H1 (cell line): ENCODE measurements at regions not wholly inside any gene's neighbourhood (a gene's known extent, or its start where the extent isn't known, plus 50 kb on each side); places are given as distances from the start of the nearest gene placed in this dataset.

Source experiments
- CTCF ChIA-PET: fragments of 300-600 bp; sonication (Branson Sonifier 250); formaldehyde crosslinking; loops from one replicate; lab custom pipeline; 2021; ENCODE audit not compliant: partially characterized antibody; lab: Charles Lee
- POLR2A ChIA-PET: fragments of 300-600 bp; sonication (Branson Sonifier 250); formaldehyde crosslinking; loops from one replicate; lab custom pipeline; 2021; ENCODE audit warnings: inconsistent platforms; ENCODE audit not compliant: partially characterized antibody; lab: Charles Lee
- DNase-seq, 2 experiments: peaks; one replicate each; pipeline versions ENCODE4 v3.0.0 to v3.0.0-alpha.2; 2010 to 2022; ENCODE audit warnings: low spot score in 2 of 2, low read depth in 1 of 2, mixed read lengths in 1 of 2
- FAIRE-seq: peaks from 2 replicates; lab custom pipeline; 2011; peaks lifted over from hg19 to GRCh38; lab: Jason Lieb, UNC
- H2AFZ ChIP-seq: 2 replicates; pipeline ENCODE4 v1.8.1; 2012; ENCODE audit warnings: low read length, inconsistent platforms
- H2AK5ac ChIP-seq: 2 replicates; pipeline ENCODE4 v1.6.1; 2013; ENCODE audit warnings: low read depth, low read length
- H2BK120ac ChIP-seq: replicated peaks from 2 replicates; pipeline ENCODE3; 2013; ENCODE audit warnings: low read depth, low read length, inconsistent platforms
- H2BK12ac ChIP-seq: 2 replicates; pipeline ENCODE4 v1.6.1; 2013; ENCODE audit warnings: low read depth, low read length
- H2BK15ac ChIP-seq: 2 replicates; pipeline ENCODE4 v1.6.1; 2013; ENCODE audit warnings: low read length
- H2BK20ac ChIP-seq: 2 replicates; pipeline ENCODE4 v1.6.1; 2013; ENCODE audit warnings: low read length
- H2BK5ac ChIP-seq: 2 replicates; pipeline ENCODE4 v1.6.1; 2013; ENCODE audit warnings: low read depth, low read length
- H3K14ac ChIP-seq: 2 replicates; pipeline ENCODE4 v1.6.1; 2013; ENCODE audit warnings: inconsistent platforms; ENCODE audit not compliant: insufficient read length
- H3K18ac ChIP-seq: 2 replicates; pipeline ENCODE4 v1.6.1; 2013; ENCODE audit warnings: low read length; ENCODE audit errors: extremely low read depth
- H3K23ac ChIP-seq: 2 replicates; pipeline ENCODE4 v1.6.1; 2013; ENCODE audit warnings: inconsistent platforms; ENCODE audit not compliant: insufficient read length
- H3K23me2 ChIP-seq: 2 replicates; pipeline ENCODE4 v1.6.1; 2013; ENCODE audit warnings: low read depth, low read length
- H3K27ac ChIP-seq: 2 replicates; pipeline ENCODE4 v1.6.1; 2011; ENCODE audit warnings: low read depth, low read length, inconsistent platforms
- H3K27me3 ChIP-seq, 4 experiments: replicated peaks in 1 of 4; 1 replicate in 1 of 4; 2 replicates in 3 of 4; pipeline versions ENCODE4 v1.6.1 to v1.8.1; 2011 to 2013; ENCODE audit warnings: low read length in 3 of 4, mild to moderate bottlenecking in 3 of 4, inconsistent platforms in 2 of 4, mixed read lengths in 2 of 4, moderate library complexity in 1 of 4; ENCODE audit not compliant: control insufficient read depth in 3 of 4, insufficient read depth in 3 of 4; ENCODE audit errors: extremely low read depth in 1 of 4
- H3K36me3 ChIP-seq, 4 experiments: 2 replicates each; pipeline versions ENCODE4 v1.6.1 to v1.8.1; 2011 to 2013; ENCODE audit warnings: mild to moderate bottlenecking in 4 of 4, low read length in 3 of 4, moderate library complexity in 2 of 4, control low read depth in 1 of 4, inconsistent platforms in 1 of 4; ENCODE audit not compliant: insufficient read depth in 4 of 4, control insufficient read depth in 2 of 4
- H3K4ac ChIP-seq: replicated peaks from 2 replicates; pipeline ENCODE3; 2013; ENCODE audit warnings: low read length, low read depth, mixed read lengths, inconsistent platforms; ENCODE audit not compliant: insufficient read length
- H3K4me1 ChIP-seq, 4 experiments: replicated peaks in 1 of 4; 1 replicate in 1 of 4; 2 replicates in 3 of 4; pipeline versions ENCODE4 v1.6.1 to v1.8.1; 2011 to 2013; ENCODE audit warnings: low read length in 3 of 4, inconsistent platforms in 2 of 4, mixed read lengths in 1 of 4; ENCODE audit not compliant: insufficient read depth in 4 of 4, control insufficient read depth in 3 of 4
- H3K4me2 ChIP-seq, 2 experiments: 2 replicates each; pipeline versions ENCODE4 v1.6.1 to v1.8.1; 2011 to 2013; ENCODE audit warnings: low read depth in 2 of 2, low read length in 2 of 2, control low read depth in 1 of 2, inconsistent platforms in 1 of 2, mild to moderate bottlenecking in 1 of 2; ENCODE audit not compliant: insufficient read depth in 1 of 2
- H3K4me3 ChIP-seq, 4 experiments: fragments of 200-600, 300-600 bp in 1 of 4; sonication (generic), shearing (Covaris generic), sonication (Bioruptor Twin) in 1 of 4; 2 replicates each; pipeline versions ENCODE4 v1.5.1 to v1.8.1; 2011 to 2016; ENCODE audit warnings: low read length in 4 of 4, low read depth in 3 of 4, control low read depth in 2 of 4, inconsistent platforms in 2 of 4, mild to moderate bottlenecking in 2 of 4, mixed read lengths in 1 of 4, moderate library complexity in 1 of 4; ENCODE audit not compliant: insufficient read depth in 2 of 4; ENCODE audit errors: extremely low read depth in 1 of 4
- H3K56ac ChIP-seq: replicated peaks from 2 replicates; pipeline ENCODE3; 2013; ENCODE audit warnings: low read depth, mild to moderate bottlenecking, mixed read lengths, low read length, inconsistent platforms; ENCODE audit not compliant: insufficient read length
- H3K79me1 ChIP-seq: 2 replicates; pipeline ENCODE4 v1.6.1; 2013; ENCODE audit warnings: low read depth, low read length, control low read depth
- H3K79me2 ChIP-seq, 2 experiments: 2 replicates each; pipeline versions ENCODE4 v1.6.1 to v1.8.1; 2012 to 2013; ENCODE audit warnings: low read length in 2 of 2, mild to moderate bottlenecking in 2 of 2, inconsistent platforms in 1 of 2; ENCODE audit not compliant: insufficient read depth in 2 of 2, control insufficient read depth in 1 of 2
- H3K9ac ChIP-seq, 4 experiments: replicated peaks in 1 of 4; 1 replicate in 1 of 4; 2 replicates in 3 of 4; pipeline versions ENCODE4 v1.6.1 to v1.8.1; 2011 to 2013; ENCODE audit warnings: low read depth in 3 of 4, low read length in 3 of 4, control low read depth in 2 of 4, mild to moderate bottlenecking in 2 of 4, moderate library complexity in 2 of 4, inconsistent platforms in 1 of 4; ENCODE audit errors: extremely low read depth in 1 of 4
- H3K9me3 ChIP-seq, 2 experiments: 2 replicates each; pipeline versions ENCODE4 v1.6.1 to v1.8.1; 2012 to 2013; ENCODE audit warnings: mild to moderate bottlenecking in 2 of 2, moderate library complexity in 2 of 2, control low read depth in 1 of 2, inconsistent platforms in 1 of 2, low read depth in 1 of 2, low read length in 1 of 2, mixed read lengths in 1 of 2; ENCODE audit not compliant: insufficient read depth in 2 of 2
- H4K20me1 ChIP-seq, 2 experiments: replicated peaks in 1 of 2; 2 replicates each; pipeline versions ENCODE3 to v1.8.1; 2011 to 2013; ENCODE audit warnings: inconsistent platforms in 2 of 2, low read length in 2 of 2, mild to moderate bottlenecking in 1 of 2; ENCODE audit not compliant: insufficient read depth in 2 of 2, control insufficient read depth in 1 of 2
- H4K5ac ChIP-seq: 2 replicates; pipeline ENCODE4 v1.6.1; 2013; ENCODE audit warnings: low read length, low read depth, mixed read lengths, inconsistent platforms; ENCODE audit not compliant: insufficient read length
- H4K8ac ChIP-seq: 2 replicates; pipeline ENCODE4 v1.8.0; 2013; ENCODE audit warnings: mild to moderate bottlenecking, moderate library complexity, low read length, inconsistent platforms; ENCODE audit not compliant: insufficient read depth; ENCODE audit errors: extremely low read depth
- H4K91ac ChIP-seq: replicated peaks from 2 replicates; pipeline ENCODE3; 2013; ENCODE audit warnings: low read length, mixed read lengths, inconsistent platforms; ENCODE audit not compliant: insufficient read length
- CHD7 ChIP-seq: fragments of 300-600 bp; sonication (generic); IDR thresholded peaks from 2 replicates; pipeline ENCODE4 v1.7.1; 2012; ENCODE audit warnings: low read length, moderate library complexity, mild to moderate bottlenecking, inconsistent platforms; ENCODE audit not compliant: insufficient replicate concordance
- WGBS, 2 experiments: shearing (Covaris generic) in 1 of 2; methylation state at CpG; one replicate each; pipeline versions ENCODE4 v1.1.6 to v1.1.7; 2013 to 2015; ENCODE audit warnings: low lambda C conversion rate in 2 of 2, mixed read lengths in 2 of 2, inconsistent platforms in 1 of 2, low coverage in 1 of 2, missing lambda C conversion rate in 1 of 2; ENCODE audit not compliant: insufficient replicate concordance in 2 of 2, insufficient coverage in 1 of 2, insufficient read length in 1 of 2; ENCODE audit errors: extremely low coverage in 1 of 2, missing lambda C conversion rate in 1 of 2; 5-methylcytosine and 5-hydroxymethylcytosine counted together

GRCh38 chr6:4588581-4588980, 187.6 kb upstream of the CDYL start:
- no peak overlapping the region for H2BK15ac ChIP-seq
- 92% methylated on average over 7 of the region's 7 CpGs; no CpG with 5 or more reads in 1 of the 2 experiments for WGBS, 2 experiments
- no peaks in the 10 kb centered on the region for H3K36me3 ChIP-seq
- H3K56ac ChIP-seq = no peak overlapping the region
- ChIA-PET POLR2A (no interaction called here), CTCF (no interaction called here)
- H4K5ac ChIP-seq = no peak overlapping the region
- no peak for FAIRE-seq
- H2BK120ac ChIP-seq = no peak overlapping the region
- no peak overlapping the region for H2BK12ac ChIP-seq
- 0 out of 2 replicates have a peak, but pooled peaks cover 2% of the 10 kb centered on the region for H3K23me2 ChIP-seq
- H2AFZ ChIP-seq = no peak overlapping the region
- no peak overlapping the region for H3K27ac ChIP-seq
- H3K9me3 ChIP-seq = no peaks in the 10 kb centered on the region
- H4K8ac ChIP-seq = no peak overlapping the region
- no peaks in the 10 kb centered on the region for H3K4me1 ChIP-seq
- no peak overlapping the region for H4K91ac ChIP-seq
- H2BK5ac ChIP-seq = no peak overlapping the region
- no peak overlapping the region for H3K18ac ChIP-seq
- no peak overlapping the region for H2AK5ac ChIP-seq
- no peaks in the 10 kb centered on the region for H4K20me1 ChIP-seq
- H3K4me2 ChIP-seq = no peak overlapping the region
- H3K9ac ChIP-seq = no peak overlapping the region
- DNase-seq = no peak
- H3K23ac ChIP-seq = no peak overlapping the region
- no peak overlapping the region for H3K14ac ChIP-seq
- no peaks in the 10 kb centered on the region for H3K27me3 ChIP-seq
- no peaks in the 10 kb centered on the region for H3K79me1 ChIP-seq
- H3K79me2 ChIP-seq = no peaks in the 10 kb centered on the region
- no peak overlapping the region for H3K4ac ChIP-seq
- H3K4me3 ChIP-seq = no peak overlapping the region
- H2BK20ac ChIP-seq = no peak overlapping the region
- TF ChIP-seq CHD7 = no peak
